Activated CD4-positive, alpha-beta T cell treated with anti-CD3 and anti-CD28 coated beads, Interleukin-2, Interleukin-6, amounts not matched to agents 100 ng/mL and 50 ng/mL, durations not matched to agents 16 hours and 8 hours (primary cell): ENCODE measurements at regions not wholly inside any gene's neighbourhood (a gene's known extent, or its start where the extent isn't known, plus 50 kb on each side); places are given as distances from the start of the nearest gene placed in this dataset.

Experiments used
- DNase-seq: peaks from one replicate; pipeline ENCODE4 v3.0.0-alpha.2; 2020

DNA sequence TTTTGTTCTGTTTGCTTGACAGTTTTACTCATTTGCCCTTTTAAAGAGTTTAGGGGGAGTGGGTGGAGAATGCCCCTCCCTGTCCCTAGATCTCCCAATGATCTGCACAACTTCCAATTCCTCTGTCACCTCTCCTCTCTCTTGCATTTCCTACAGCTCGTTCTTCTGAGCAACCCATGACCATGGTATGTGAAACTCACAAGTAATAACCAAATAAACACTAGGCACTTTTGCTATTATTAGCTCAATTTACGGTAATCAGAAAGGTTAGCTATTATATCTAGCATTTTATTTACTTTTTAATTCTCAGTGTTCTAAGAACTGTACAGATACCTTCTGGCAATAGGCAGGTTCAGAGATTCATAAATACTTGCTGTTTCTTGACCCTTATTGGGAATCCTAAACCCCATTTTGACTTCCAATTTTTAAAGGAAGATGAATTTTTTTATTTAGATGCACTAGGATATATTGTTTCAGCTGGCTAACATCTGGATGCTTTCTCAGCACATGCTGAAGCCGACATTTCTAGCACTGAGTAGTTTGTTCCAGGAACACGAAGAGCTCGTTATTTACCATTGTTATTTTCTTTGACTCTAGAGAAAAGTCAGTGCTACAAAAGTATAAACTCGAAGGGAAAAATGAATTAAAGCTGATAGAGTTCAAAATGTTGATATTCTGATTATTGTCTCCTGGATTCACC lies 194.7 kb upstream of the TLL1 start:
- no peak for DNase-seq

GRCh38 chr4:165678936-165679325 lies 194.1 kb upstream of the TLL1 start:
- no peak for DNase-seq

- DNase-seq = no peak
Observed at GRCh38 chr4:165680821-165681220, 192.2 kb upstream of the TLL1 start.

- DNase-seq = no peak
Observed at GRCh38 chr4:165682611-165683010, 190.4 kb upstream of the TLL1 start.

DNA sequence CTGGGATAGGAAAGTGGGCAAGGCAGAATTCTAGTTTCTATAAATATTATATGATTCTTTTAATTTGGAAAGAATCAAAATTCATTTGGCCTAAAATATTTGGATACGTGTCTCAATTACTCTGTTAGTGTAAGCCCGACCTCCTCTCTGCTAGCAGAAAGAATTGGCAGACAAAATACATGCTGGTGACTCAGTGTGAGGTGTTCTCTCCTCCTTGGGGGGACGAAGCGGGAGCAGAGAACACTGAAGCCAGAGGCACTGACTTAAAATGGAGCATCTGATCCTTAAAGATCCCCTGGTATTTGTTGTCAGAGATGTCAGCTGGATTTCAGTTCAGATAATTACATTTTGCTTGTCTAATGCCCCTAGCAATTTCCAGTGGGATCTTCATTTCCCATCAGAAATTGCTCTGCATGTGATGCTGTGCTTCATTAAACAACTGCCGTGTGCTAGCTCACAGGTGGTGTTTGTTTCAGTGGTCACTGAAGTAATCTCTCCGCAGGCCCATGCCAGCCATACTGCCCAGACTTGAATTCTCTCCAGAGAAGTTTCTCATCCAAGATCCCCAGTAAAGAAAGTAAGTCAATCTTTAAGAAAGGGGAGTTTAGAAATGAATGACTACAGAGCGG lies 188.7 kb upstream of the TLL1 start:
- DNase-seq = no peak

DNA sequence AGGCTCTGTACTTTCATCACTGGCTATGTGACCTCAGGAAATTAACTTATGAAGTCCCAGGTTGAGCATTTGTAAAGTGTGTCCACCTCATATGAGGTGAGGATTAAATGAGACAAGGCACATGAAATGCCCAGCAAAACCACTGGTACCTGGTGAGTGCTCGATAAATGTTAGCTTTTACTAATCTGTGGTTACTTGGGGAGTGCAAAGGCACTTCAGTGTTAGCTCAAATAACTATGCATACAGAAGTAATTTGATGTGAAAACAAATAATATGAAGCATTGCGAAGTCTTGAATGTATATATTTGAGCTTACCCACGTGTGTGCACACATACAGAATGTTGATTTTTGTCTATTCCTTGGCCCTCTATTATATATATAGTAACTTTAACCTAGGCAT lies 186.3 kb upstream of the TLL1 start:
- no peak for DNase-seq

DNA sequence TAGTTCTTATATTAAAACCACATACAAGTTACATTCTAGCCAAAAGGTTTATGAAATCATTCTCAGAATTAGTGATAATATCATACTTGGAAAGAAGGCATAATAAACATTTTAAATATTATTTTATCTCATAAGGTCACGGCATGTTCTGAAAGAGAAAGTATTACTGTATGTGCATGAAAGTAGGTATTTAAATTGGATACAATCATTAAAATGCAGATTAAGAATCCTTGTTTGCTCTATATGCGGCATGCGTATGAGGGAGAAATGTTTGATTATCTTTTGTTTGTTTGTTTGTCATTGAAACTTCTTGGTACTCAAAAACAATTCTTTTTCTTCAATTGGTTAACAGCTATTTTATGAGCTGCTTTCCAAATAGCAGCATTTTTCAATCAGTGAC lies 183.9 kb upstream of the TLL1 start:
- DNase-seq = no peak

- DNase-seq = no peak
Observed at GRCh38 chr4:165692082-165692481, 181.0 kb upstream of the TLL1 start.

DNA sequence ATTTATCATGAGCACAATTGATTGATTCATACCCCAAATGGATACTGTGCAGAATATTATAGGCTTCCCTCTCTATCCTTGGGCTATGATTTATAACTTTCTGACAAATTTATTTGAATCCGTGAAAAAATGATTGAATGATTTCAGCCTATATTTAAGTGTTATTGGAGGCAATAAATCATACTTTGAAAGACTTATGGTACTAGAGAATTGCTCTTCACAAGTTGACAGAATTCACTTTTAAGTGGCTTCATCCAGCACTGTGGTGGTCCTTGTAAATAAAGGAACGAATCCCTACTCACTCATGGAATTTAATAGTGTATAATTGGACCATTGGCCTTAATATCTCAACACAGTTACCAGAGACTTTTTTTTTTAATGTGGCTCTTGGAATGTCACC lies 174.8 kb upstream of the TLL1 start:
- DNase-seq = no peak

DNA sequence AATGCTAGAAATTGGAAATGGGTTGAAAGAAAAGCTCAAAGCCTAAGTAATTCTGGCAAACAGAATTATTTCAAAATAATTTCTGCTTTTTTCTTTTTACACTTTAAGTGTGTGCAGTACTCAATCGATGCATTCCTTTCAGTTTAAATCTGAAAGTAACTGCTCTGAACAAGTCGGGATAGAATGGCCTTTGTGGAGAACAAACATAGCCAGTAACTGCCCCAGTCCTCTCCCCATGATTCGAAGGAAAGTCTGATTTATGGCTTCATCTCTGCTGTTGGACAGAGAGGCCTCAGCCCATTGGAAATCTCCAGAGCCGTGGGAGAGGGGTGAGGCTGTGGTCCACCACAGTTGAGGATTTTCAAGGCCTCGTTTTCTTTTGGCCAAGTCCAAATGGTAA lies 174.0 kb upstream of the TLL1 start:
- no peak for DNase-seq

GRCh38 chr4:165700855-165701254 lies 172.2 kb upstream of the TLL1 start:
- DNase-seq = no peak

DNA sequence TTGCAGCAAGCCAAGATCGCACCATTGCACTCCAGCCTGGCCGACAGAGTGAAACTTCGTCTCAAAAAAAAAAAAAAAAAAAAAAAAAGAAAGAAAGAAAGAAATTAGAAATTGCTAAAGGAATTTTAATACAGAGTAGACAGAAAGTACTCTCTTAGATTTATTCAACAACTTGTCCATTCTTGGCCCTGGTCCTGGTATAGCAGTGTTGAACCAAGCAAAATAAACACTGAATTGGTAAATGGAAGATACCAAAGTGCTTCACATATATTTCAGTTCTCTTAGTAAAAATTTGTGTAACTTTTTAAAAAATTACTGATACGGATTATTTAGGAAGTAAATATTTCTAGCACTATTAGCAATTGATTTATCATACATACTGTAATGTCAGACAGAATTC lies 165.9 kb upstream of the TLL1 start:
- no peak for DNase-seq

DNA sequence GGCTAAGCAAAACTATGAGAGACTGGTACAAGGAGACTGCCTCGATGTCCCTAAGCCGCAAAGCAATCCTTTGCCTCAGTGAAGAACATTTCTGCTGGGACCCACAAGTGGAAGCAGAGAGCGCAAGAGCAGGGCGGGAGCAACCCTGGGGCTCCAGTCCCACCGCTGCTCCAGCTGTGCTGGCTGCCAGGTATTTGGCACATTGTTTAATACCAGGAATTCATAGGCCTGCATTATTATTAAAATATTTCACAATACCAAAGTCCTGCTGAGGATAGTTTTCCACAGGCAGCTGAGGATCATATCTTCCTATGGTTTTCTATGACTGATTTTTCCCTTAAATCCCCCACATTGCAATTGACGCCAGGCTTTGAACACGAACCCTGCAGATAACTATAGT lies 163.5 kb upstream of the TLL1 start:
- no peak for DNase-seq

DNA sequence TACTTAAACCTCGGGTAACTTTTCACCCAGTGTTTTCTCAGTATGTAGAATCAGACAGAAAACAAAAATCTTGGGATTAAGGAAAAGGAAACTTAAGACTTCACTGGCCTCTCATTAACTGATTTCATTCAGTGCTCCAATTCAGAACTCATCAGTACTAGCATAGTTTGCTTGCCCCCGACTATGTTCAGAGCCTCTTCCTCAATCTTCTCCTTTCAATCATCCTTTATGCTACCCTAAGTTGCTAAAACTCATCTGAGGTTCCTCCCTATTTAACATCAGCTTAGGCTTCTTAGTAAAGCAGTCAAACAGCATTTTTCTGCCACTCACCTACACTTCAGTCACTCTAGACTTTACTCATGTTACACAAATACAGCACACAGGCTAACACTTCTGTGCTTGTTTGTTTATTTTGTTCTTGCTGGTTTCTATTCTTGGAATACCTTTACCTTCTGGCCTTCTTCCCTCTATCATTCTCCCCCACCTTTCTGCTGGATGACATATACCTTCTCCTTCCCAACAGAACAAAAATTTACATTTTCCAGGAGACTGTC lies 163.0 kb upstream of the TLL1 start:
- no peak for DNase-seq

- DNase-seq = no peak
Observed at GRCh38 chr4:165711436-165711835, 161.6 kb upstream of the TLL1 start.

- DNase-seq = no peak
Observed at GRCh38 chr4:165711912-165712311, 161.1 kb upstream of the TLL1 start.

- DNase-seq = no peak
Observed at GRCh38 chr4:165714650-165715049, 158.4 kb upstream of the TLL1 start.

DNA sequence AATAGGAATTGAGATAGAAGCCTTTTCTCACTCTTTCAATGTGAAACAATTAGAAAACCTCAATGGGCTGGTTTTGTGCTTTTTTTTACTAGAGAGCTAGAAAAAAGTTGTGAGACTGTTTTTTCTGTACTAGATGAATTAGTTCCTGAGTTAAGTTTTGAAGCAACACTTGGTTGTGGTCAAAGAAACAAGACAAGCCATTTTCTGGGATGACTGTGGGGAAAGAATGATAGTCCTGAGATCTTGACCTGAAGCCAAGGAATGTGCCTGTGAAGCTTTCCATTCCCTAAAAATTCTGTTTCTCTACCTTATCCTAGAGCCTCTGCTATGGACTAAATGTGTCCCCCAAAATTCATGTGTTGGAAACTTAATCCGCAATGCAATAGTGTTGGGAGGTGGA lies 157.8 kb upstream of the TLL1 start:
- DNase-seq = no peak

DNA sequence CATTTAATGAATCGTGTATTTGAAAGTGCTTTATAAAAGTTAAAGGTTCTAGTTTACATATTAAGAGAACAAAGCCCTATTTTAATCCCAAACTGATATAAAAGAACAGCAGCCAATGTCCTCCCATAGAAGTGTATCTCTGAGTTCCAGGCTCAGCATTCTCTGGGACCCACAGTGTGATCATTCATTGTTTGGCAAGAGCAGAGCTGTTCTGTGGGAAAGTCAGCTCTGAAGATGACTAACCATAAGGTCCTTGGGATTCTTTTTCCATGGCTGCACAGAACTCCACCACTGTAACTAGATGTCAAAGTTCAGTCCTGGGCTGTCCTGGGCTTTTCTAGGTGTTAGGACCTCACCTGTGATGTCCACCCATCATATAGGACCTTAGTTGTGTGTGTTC lies 157.0 kb upstream of the TLL1 start:
- DNase-seq = no peak

DNA sequence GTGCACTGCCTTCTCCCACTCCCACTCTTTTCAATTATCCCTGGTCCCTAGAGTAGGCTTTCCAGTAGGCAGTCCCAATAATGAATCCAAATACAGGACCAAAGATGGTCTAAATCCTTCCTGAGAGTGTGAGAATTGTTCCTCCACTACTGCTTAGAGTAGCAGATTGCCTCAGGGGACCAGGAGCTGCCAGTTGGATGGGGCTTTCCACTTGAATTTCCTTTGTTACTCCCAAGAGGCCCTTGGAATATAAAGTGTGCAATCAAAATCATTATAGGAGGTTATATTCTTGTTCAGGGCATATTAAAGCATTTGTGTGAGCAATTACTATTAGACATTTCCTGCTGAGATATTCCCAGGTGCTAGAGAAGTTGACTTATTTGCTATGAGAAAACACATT lies 156.6 kb upstream of the TLL1 start:
- DNase-seq = no peak

- no peak for DNase-seq
Observed at GRCh38 chr4:165718660-165719059, 154.4 kb upstream of the TLL1 start.

- no peak for DNase-seq
Observed at GRCh38 chr4:165720411-165721082, 152.5 kb upstream of the TLL1 start.

- no peak for DNase-seq
Observed at GRCh38 chr4:165721815-165722214, 151.2 kb upstream of the TLL1 start.
